ENCODE measurements at regions not wholly inside any gene's neighbourhood (a gene's known extent, or its start where the extent isn't known, plus 50 kb on each side); places are given as distances from the start of the nearest gene placed in this dataset.
"Not testable (repeated sequence)": the region's sequence is repeated elsewhere in the genome, so short reads cannot be mapped to it uniquely, and the experiment has no call there.

GRCh38 chr5:18489703-18490102 lies 855.4 kb downstream of the TAF11L14 start:
- no peak for DNase-seq

GRCh38 chr5:18491349-18491748 lies 857.1 kb downstream of the TAF11L14 start:
- no peak for DNase-seq

- DNase-seq: no peak
Observed at GRCh38 chr5:18495157-18495556, 860.9 kb downstream of the TAF11L14 start.

GRCh38 chr5:18496041-18496440 lies 861.8 kb downstream of the TAF11L14 start:
- no peak for DNase-seq

GRCh38 chr5:18497089-18497488 lies 862.8 kb downstream of the TAF11L14 start:
- DNase-seq: no peak

- no peak for DNase-seq
Observed at GRCh38 chr5:18503797-18504328, 869.6 kb downstream of the TAF11L14 start.

GRCh38 chr5:18507114-18507513 lies 872.9 kb downstream of the TAF11L14 start:
- DNase-seq: no peak

GRCh38 chr5:18517641-18518380 lies 883.6 kb downstream of the TAF11L14 start:
- DNase-seq: no peak

- DNase-seq: no peak
Observed at GRCh38 chr5:18523380-18523779, 889.1 kb downstream of the TAF11L14 start.

GRCh38 chr5:18526792-18527405 lies 892.6 kb downstream of the TAF11L14 start:
- no peak for DNase-seq

- DNase-seq: no peak
Observed at GRCh38 chr5:18533137-18533536, 898.9 kb downstream of the TAF11L14 start.

GRCh38 chr5:18534119-18534518 lies 899.9 kb downstream of the TAF11L14 start:
- DNase-seq: no peak

GRCh38 chr5:18535753-18536152 lies 901.5 kb downstream of the TAF11L14 start:
- DNase-seq: not testable (repeated sequence)

GRCh38 chr5:18544421-18544820 lies 910.2 kb downstream of the TAF11L14 start:
- DNase-seq: no peak

- DNase-seq: no peak
Observed at GRCh38 chr5:18546591-18546990, 912.3 kb downstream of the TAF11L14 start.

GRCh38 chr5:18551716-18552115 lies 917.5 kb downstream of the TAF11L14 start:
- no peak for DNase-seq

- DNase-seq: no peak
Observed at GRCh38 chr5:18553269-18553668, 919.0 kb downstream of the TAF11L14 start.

- DNase-seq: no peak
Observed at GRCh38 chr5:18560602-18561001, 926.3 kb downstream of the TAF11L14 start.

GRCh38 chr5:18563853-18564252 lies 929.6 kb downstream of the TAF11L14 start:
- DNase-seq: no peak

- no peak for DNase-seq
Observed at GRCh38 chr5:18566671-18567070, 932.4 kb downstream of the TAF11L14 start.

- no peak for DNase-seq
Observed at GRCh38 chr5:18576586-18576985, 942.3 kb downstream of the TAF11L14 start.

- DNase-seq: no peak
Observed at GRCh38 chr5:18601185-18601584, 966.9 kb downstream of the TAF11L14 start.

- no peak for DNase-seq
Observed at GRCh38 chr5:18602402-18602801, 968.1 kb downstream of the TAF11L14 start.

GRCh38 chr5:18605186-18605585 lies 970.9 kb downstream of the TAF11L14 start:
- no peak for DNase-seq

Measured in NCI-H1436 treated with DMSO at 0.1 percent for 48 hours (cell line).